ENCODE measurements at regions not wholly inside any gene's neighbourhood (a gene's known extent, or its start where the extent isn't known, plus 50 kb on each side); places are given as distances from the start of the nearest gene placed in this dataset.

DNA sequence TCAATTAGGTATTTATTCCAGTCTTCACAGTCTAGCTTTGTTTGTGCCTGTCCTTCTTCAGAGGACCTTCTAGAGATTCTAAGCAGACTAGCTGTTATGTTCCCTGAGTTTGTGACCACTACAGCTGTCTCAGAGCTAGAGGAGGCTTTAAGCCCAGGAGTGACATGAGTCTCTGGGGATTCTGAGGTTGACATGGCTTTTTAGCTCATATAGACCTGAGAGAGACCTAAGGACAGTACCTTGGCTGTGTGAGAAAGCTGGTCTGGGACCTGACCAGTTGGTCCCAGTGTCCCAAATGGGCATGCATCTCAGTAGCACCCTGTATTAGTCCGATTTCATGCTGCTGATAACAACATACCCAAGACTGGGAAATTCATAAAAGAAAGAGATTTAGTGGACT is 330.2 kb downstream of the DIPK2A start:
- peaks cover 8% of the 10 kb centered on the region for H3K4me1 Mint-ChIP-seq
- intact Hi-C loops (cut with micrococcal nuclease): no loop called here
- peaks cover 6% of the 10 kb centered on the region for H3K27me3 Mint-ChIP-seq
- H3K27ac Mint-ChIP-seq: no peak overlapping the region
- ATAC-seq (ENCODE audit: low read depth) (no peak), DNase-seq (no peak)
- H3K36me3 Mint-ChIP-seq (ENCODE audit: low read depth): no peaks in the 10 kb centered on the region
- ChIA-PET POLR2A (no interaction called here), CTCF (no interaction called here)
- H3K9me3 Mint-ChIP-seq: peaks cover 3% of the 10 kb centered on the region
- H3K4me3 Mint-ChIP-seq: no peak overlapping the region
- TF ChIP-seq, protein P1, sequence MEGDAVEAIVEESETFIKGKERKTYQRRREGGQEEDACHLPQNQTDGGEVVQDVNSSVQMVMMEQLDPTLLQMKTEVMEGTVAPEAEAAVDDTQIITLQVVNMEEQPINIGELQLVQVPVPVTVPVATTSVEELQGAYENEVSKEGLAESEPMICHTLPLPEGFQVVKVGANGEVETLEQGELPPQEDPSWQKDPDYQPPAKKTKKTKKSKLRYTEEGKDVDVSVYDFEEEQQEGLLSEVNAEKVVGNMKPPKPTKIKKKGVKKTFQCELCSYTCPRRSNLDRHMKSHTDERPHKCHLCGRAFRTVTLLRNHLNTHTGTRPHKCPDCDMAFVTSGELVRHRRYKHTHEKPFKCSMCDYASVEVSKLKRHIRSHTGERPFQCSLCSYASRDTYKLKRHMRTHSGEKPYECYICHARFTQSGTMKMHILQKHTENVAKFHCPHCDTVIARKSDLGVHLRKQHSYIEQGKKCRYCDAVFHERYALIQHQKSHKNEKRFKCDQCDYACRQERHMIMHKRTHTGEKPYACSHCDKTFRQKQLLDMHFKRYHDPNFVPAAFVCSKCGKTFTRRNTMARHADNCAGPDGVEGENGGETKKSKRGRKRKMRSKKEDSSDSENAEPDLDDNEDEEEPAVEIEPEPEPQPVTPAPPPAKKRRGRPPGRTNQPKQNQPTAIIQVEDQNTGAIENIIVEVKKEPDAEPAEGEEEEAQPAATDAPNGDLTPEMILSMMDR (IDR thresholded peaks at IDR 0.05): no peak

DNA sequence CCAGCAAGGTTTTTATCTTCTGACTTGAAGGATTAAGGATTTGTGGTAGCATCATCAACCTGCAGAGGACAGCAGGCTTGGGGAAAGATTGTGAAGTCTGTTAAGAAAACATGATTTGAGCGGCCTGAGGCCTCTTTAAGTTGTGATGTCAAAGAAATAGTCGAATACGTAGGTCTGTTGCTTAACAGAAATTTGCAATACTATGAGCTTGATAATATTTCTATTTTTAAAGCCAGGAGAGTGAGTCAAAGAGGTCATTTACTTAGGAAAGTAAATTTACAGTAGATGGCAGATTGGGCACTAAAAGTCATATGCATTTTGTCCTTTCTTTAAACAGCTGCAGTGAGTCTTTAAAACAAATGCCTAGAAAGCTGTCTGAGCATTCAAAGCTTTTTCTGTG is 336.3 kb downstream of the DIPK2A start:
- intact Hi-C loops (cut with micrococcal nuclease): no loop called here
- H3K27me3 Mint-ChIP-seq: peaks cover 4% of the 10 kb centered on the region
- no peak overlapping the region for H3K27ac Mint-ChIP-seq
- H3K9me3 Mint-ChIP-seq: no peaks in the 10 kb centered on the region
- H3K36me3 Mint-ChIP-seq (ENCODE audit: low read depth): no peaks in the 10 kb centered on the region
- H3K4me3 Mint-ChIP-seq: no peak overlapping the region
- DNase-seq: no peak
- TF ChIP-seq, protein P1 (IDR thresholded peaks at IDR 0.05): no peak
- H3K4me1 Mint-ChIP-seq: no peaks in the 10 kb centered on the region
- CTCF ChIA-PET: no interaction called here
- POLR2A ChIA-PET: no interaction called here
- ATAC-seq (ENCODE audit: low read depth): no peak

DNA sequence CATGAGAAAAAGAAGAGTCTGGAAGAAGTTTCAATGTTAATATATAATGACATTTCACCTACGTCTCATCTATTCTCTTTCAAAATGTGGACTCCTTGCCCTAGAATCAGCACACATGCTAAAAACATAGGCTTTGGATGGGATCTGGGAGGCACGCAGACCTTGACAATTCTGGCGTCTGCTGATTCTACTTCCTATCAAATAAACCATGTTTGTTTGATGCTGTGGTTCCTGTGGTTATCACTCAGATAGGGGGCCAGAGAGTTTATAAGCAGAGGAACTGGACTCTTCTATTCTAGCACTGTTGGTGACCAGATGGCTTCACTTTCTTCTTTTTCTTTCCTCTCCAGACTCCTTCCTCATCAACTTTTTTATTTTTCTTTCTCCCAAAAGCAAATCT is 336.8 kb downstream of the DIPK2A start:
- Mint-ChIP-seq H3K4me3 (no peak overlapping the region), H3K9me3 (no peaks in the 10 kb centered on the region), H3K36me3 (ENCODE audit: low read depth) (no peaks in the 10 kb centered on the region), H3K27ac (no peak overlapping the region), H3K4me1 (no peaks in the 10 kb centered on the region), H3K27me3 (peaks cover 4% of the 10 kb centered on the region)
- DNase-seq: no peak
- TF ChIP-seq, protein P1 (IDR thresholded peaks at IDR 0.05): no peak
- ChIA-PET CTCF (no interaction called here), POLR2A (no interaction called here)
- intact Hi-C loops (cut with micrococcal nuclease): no loop called here
- no peak for ATAC-seq (ENCODE audit: low read depth)

DNA sequence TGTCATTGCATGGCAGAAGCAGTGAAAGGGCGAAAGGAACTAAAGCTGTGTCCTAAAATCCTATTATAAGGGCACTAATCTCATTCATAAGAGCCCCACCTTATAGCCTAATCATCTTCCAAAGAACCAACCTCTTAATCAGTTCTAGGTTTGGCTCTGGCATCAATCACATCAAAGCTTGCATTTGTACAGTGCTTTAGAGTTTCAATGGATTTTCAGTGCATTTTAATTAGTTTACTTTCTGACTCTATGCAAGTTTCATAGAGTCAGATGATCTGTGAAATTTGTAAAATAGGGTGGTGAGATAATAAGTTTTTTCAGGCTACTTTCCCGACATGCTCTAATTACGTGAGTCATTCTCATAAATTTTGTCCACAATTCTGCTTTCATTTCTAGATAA is 341.1 kb downstream of the DIPK2A start:
- H3K36me3 Mint-ChIP-seq (ENCODE audit: low read depth): no peaks in the 10 kb centered on the region
- no peak overlapping the region for H3K4me3 Mint-ChIP-seq
- H3K9me3 Mint-ChIP-seq: no peaks in the 10 kb centered on the region
- no peaks in the 10 kb centered on the region for H3K4me1 Mint-ChIP-seq
- intact Hi-C loops (cut with micrococcal nuclease): no loop called here
- TF ChIP-seq, protein P1 (IDR thresholded peaks at IDR 0.05): no peak
- ATAC-seq (ENCODE audit: low read depth): no peak
- H3K27ac Mint-ChIP-seq: no peak overlapping the region
- ChIA-PET CTCF (no interaction called here), POLR2A (no interaction called here)
- peaks cover 2% of the 10 kb centered on the region for H3K27me3 Mint-ChIP-seq
- no peak for DNase-seq

DNA sequence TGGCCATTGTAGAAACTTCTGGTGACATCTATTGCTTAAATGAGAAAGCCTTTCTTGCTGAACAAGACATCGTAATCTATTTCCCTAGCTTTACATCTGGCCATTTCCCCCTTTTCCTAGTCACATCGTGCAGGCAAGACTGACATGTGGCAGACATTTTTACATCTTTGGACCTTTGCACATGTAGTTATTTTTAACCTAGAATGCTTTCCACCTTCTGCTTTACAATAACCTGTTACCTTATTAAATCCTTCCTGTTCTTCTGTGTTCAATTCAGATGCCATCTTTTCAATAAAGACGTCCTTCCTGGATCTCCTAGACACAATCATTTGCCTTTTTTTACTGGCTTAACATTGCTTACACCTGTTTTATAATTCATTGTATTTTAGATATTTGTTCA is 343.3 kb downstream of the DIPK2A start:
- no peaks in the 10 kb centered on the region for H3K9me3 Mint-ChIP-seq
- no peak overlapping the region for H3K27ac Mint-ChIP-seq
- CTCF ChIA-PET: no interaction called here
- H3K4me3 Mint-ChIP-seq: no peak overlapping the region
- ATAC-seq (ENCODE audit: low read depth) (no peak), DNase-seq (no peak)
- intact Hi-C loops (cut with micrococcal nuclease): no loop called here
- H3K27me3 Mint-ChIP-seq: peaks cover 2% of the 10 kb centered on the region
- no peaks in the 10 kb centered on the region for H3K4me1 Mint-ChIP-seq
- H3K36me3 Mint-ChIP-seq (ENCODE audit: low read depth): no peaks in the 10 kb centered on the region
- POLR2A ChIA-PET: no interaction called here
- TF ChIP-seq, protein P1 (IDR thresholded peaks at IDR 0.05): no peak

All from activated B cell treated with CpG ODN at 0.5 μM for 24 hours (primary cell).